Mesendoderm (in vitro differentiated cells): ENCODE measurements at regions not wholly inside any gene's neighbourhood (a gene's known extent, or its start where the extent isn't known, plus 50 kb on each side); places are given as distances from the start of the nearest gene placed in this dataset.

Source experiments
- DNase-seq: peaks from one replicate; pipeline ENCODE4 v3.0.0; 2013
- H2AK5ac ChIP-seq: 2 replicates; pipeline ENCODE4 v1.6.1; 2013; ENCODE audit warnings: low read length, inconsistent platforms
- H2BK120ac ChIP-seq: 2 replicates; pipeline ENCODE4 v1.6.1; 2013; ENCODE audit warnings: low read depth, mild to moderate bottlenecking, low read length, moderate library complexity, mixed read lengths
- H2BK15ac ChIP-seq: replicated peaks from 2 replicates; pipeline ENCODE4 v1.6.1; 2013; ENCODE audit warnings: low read depth, mild to moderate bottlenecking, moderate library complexity
- H2BK5ac ChIP-seq: 2 replicates; pipeline ENCODE4 v1.6.1; 2013; ENCODE audit warnings: low read length, inconsistent platforms
- H3K18ac ChIP-seq: 2 replicates; pipeline ENCODE4 v1.6.1; 2013; ENCODE audit warnings: mild to moderate bottlenecking, low read length, mixed read lengths
- H3K23ac ChIP-seq: one replicate; pipeline ENCODE4 v1.6.1; 2013; ENCODE audit warnings: low read length
- H3K27ac ChIP-seq: 2 replicates; pipeline ENCODE4 v1.5.1; 2013; ENCODE audit warnings: low read depth, mild to moderate bottlenecking, inconsistent platforms, low read length, moderate library complexity
- H3K27me3 ChIP-seq: 2 replicates; pipeline ENCODE4 v1.6.1; 2013; ENCODE audit warnings: low read length, control low read depth, mild to moderate bottlenecking, inconsistent platforms; ENCODE audit not compliant: insufficient read depth, poor library complexity
- H3K36me3 ChIP-seq: 2 replicates; pipeline ENCODE4 v1.6.1; 2013; ENCODE audit warnings: low read length, inconsistent platforms; ENCODE audit not compliant: control insufficient read depth, insufficient read depth
- H3K4ac ChIP-seq: one replicate; pipeline ENCODE4 v1.6.1; 2013; ENCODE audit warnings: low read depth, mild to moderate bottlenecking, low read length, moderate library complexity
- H3K4me1 ChIP-seq: 2 replicates; pipeline ENCODE4 v1.6.1; 2013; ENCODE audit warnings: low read depth, low read length, inconsistent platforms; ENCODE audit not compliant: control insufficient read depth
- H3K4me2 ChIP-seq: 2 replicates; pipeline ENCODE4 v1.6.1; 2013; ENCODE audit warnings: low read length
- H3K4me3 ChIP-seq: 2 replicates; pipeline ENCODE4 v1.5.1; 2013; ENCODE audit warnings: mild to moderate bottlenecking, low read length
- H3K56ac ChIP-seq: one replicate; pipeline ENCODE4 v1.6.1; 2013; ENCODE audit warnings: low read length
- H3K79me1 ChIP-seq: 2 replicates; pipeline ENCODE4 v1.6.1; 2013; ENCODE audit warnings: low read length, inconsistent platforms
- H3K79me2 ChIP-seq: 2 replicates; pipeline ENCODE4 v1.6.1; 2013; ENCODE audit warnings: mild to moderate bottlenecking, low read length; ENCODE audit not compliant: control insufficient read depth, insufficient read depth
- H3K9ac ChIP-seq: 2 replicates; pipeline ENCODE4 v1.6.1; 2013; ENCODE audit warnings: low read length, inconsistent platforms
- H4K5ac ChIP-seq: one replicate; pipeline ENCODE4 v1.6.1; 2013; ENCODE audit warnings: low read length
- H4K8ac ChIP-seq: one replicate; pipeline ENCODE4 v1.6.1; 2013; ENCODE audit warnings: low read depth, mild to moderate bottlenecking, control low read depth, low read length, moderate library complexity
- WGBS: extraction: QIAGEN DNeasy Blood & Tissue Kit; methylation state at CpG from one replicate; pipeline ENCODE4 v1.1.7; 2013; ENCODE audit warnings: low lambda C conversion rate, missing lambda C conversion rate; ENCODE audit not compliant: insufficient coverage; ENCODE audit errors: extremely low coverage; 5-methylcytosine and 5-hydroxymethylcytosine counted together

DNA sequence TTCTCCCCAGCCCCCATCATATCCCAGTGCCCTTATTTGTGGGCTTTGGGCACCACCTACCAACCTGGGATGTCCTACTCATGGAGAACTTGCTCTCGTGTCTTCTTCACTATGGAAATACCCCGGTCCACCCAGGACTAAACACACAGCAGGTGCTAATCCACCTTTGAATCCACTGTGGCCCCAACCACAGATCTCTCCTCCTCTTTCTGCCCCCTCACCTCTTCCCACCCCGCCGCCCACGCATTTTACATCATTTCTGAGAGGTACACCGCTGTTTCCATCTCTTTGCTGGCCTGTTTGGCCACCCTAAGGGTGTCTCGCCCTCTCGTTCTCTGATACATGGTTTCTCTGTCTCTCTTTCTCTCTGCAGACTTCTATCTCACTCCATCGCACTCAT is 82.5 kb upstream of the CTNNBL1 start:
- Histone ChIP-seq H3K9ac (no peak overlapping the region), H3K4me2 (no peak overlapping the region), H3K23ac (no peak overlapping the region), H2AK5ac (no peak overlapping the region), H3K27ac (no peak overlapping the region), H3K56ac (no peak overlapping the region), H3K4ac (no peak overlapping the region), H3K18ac (no peak overlapping the region), H3K79me1 (no peaks in the 10 kb centered on the region), H3K36me3 (no peaks in the 10 kb centered on the region), H3K4me1 (no peaks in the 10 kb centered on the region), H2BK15ac (no peak overlapping the region), H4K8ac (no peak overlapping the region), H4K5ac (no peak overlapping the region), H3K79me2 (no peaks in the 10 kb centered on the region), H3K27me3 (no peaks in the 10 kb centered on the region), H3K4me3 (no peak overlapping the region), H2BK120ac (no peak overlapping the region), H2BK5ac (no peak overlapping the region)
- no peak for DNase-seq
- no CpG with 5 or more reads among the region's 9 CpGs for whole genome bisulfite sequencing

- Histone ChIP-seq H2BK120ac (no peak overlapping the region), H3K4me3 (no peak overlapping the region), H3K4ac (no peak overlapping the region), H2AK5ac (no peak overlapping the region), H3K27me3 (no peaks in the 10 kb centered on the region), H3K4me2 (no peak overlapping the region), H2BK5ac (no peak overlapping the region), H3K56ac (no peak overlapping the region), H3K18ac (no peak overlapping the region), H3K23ac (no peak overlapping the region), H3K36me3 (no peaks in the 10 kb centered on the region), H3K79me1 (no peaks in the 10 kb centered on the region), H2BK15ac (no peak overlapping the region), H3K79me2 (no peaks in the 10 kb centered on the region), H4K5ac (no peak overlapping the region), H3K4me1 (no peaks in the 10 kb centered on the region), H4K8ac (no peak overlapping the region), H3K27ac (no peak overlapping the region), H3K9ac (no peak overlapping the region)
- WGBS, result no CpG with 5 or more reads among the region's 14 CpGs
- no peak for DNase-seq
These were observed 82.6 kb upstream of the BLCAP start for GRCh38 chr20:37610203-37610798.

DNA sequence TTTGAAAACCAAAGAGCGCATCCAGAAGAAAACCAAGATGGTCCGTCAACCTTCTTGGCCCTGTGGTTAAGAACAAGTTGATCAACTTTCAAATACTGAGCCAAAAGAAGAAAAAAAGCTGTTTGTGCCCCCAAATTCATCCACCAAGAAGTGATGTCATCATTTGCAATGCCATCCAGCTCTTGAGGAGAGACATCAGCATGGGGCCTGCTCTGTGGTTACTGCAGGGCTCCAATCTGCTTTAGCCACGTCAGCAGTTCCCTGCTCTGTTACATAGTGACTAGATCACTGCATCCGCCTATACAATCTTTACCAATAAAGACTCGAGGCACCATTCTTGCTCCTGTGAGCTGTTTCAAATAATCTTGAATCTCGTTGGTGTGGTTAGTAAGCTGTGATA is 75.0 kb upstream of the BLCAP start:
- Histone ChIP-seq H2AK5ac (no peak overlapping the region), H4K8ac (no peak overlapping the region), H3K36me3 (no peaks in the 10 kb centered on the region), H4K5ac (no peak overlapping the region), H3K4ac (no peak overlapping the region), H2BK120ac (no peak overlapping the region), H3K4me2 (no peak overlapping the region), H2BK15ac (no peak overlapping the region), H3K9ac (no peak overlapping the region), H3K4me3 (no peak overlapping the region), H3K79me1 (no peaks in the 10 kb centered on the region), H3K27me3 (no peaks in the 10 kb centered on the region), H3K4me1 (no peaks in the 10 kb centered on the region), H3K79me2 (no peaks in the 10 kb centered on the region), H3K23ac (no peak overlapping the region), H3K56ac (no peak overlapping the region), H2BK5ac (no peak overlapping the region), H3K18ac (no peak overlapping the region), H3K27ac (no peak overlapping the region)
- WGBS, result no CpG with 5 or more reads among the region's 6 CpGs
- no peak for DNase-seq

GRCh38 chr20:37600486-37600885 is 72.8 kb upstream of the BLCAP start:
- H3K79me2 ChIP-seq, result no peaks in the 10 kb centered on the region
- no peak overlapping the region for H2BK15ac ChIP-seq
- no peaks in the 10 kb centered on the region for H3K27me3 ChIP-seq
- no peak overlapping the region for H3K18ac ChIP-seq
- no peak overlapping the region for H3K23ac ChIP-seq
- no peak overlapping the region for H3K4me2 ChIP-seq
- H3K9ac ChIP-seq, result no peak overlapping the region
- no peaks in the 10 kb centered on the region for H3K4me1 ChIP-seq
- H4K8ac ChIP-seq, result no peak overlapping the region
- no peak overlapping the region for H2BK120ac ChIP-seq
- WGBS, result no CpG with 5 or more reads among the region's 3 CpGs
- H2BK5ac ChIP-seq, result no peak overlapping the region
- no peaks in the 10 kb centered on the region for H3K79me1 ChIP-seq
- no peak for DNase-seq
- no peak overlapping the region for H4K5ac ChIP-seq
- H3K4me3 ChIP-seq, result no peak overlapping the region
- no peaks in the 10 kb centered on the region for H3K36me3 ChIP-seq
- no peak overlapping the region for H3K4ac ChIP-seq
- H2AK5ac ChIP-seq, result no peak overlapping the region
- H3K27ac ChIP-seq, result no peak overlapping the region
- no peak overlapping the region for H3K56ac ChIP-seq

- no peak overlapping the region for H3K4me2 ChIP-seq
- no peak overlapping the region for H3K23ac ChIP-seq
- no peak overlapping the region for H3K4ac ChIP-seq
- no peak overlapping the region for H2BK15ac ChIP-seq
- no peak overlapping the region for H2BK120ac ChIP-seq
- no peak overlapping the region for H3K18ac ChIP-seq
- H3K27ac ChIP-seq, result no peak overlapping the region
- H4K8ac ChIP-seq, result no peak overlapping the region
- H3K36me3 ChIP-seq, result no peaks in the 10 kb centered on the region
- H3K27me3 ChIP-seq, result no peaks in the 10 kb centered on the region
- H2AK5ac ChIP-seq, result no peak overlapping the region
- H3K9ac ChIP-seq, result no peak overlapping the region
- no peaks in the 10 kb centered on the region for H3K79me2 ChIP-seq
- no peak overlapping the region for H2BK5ac ChIP-seq
- H3K79me1 ChIP-seq, result no peaks in the 10 kb centered on the region
- no peak overlapping the region for H3K4me3 ChIP-seq
- no peak overlapping the region for H4K5ac ChIP-seq
- WGBS, result no CpG with 5 or more reads among the region's 10 CpGs
- H3K56ac ChIP-seq, result no peak overlapping the region
- no peak for DNase-seq
- H3K4me1 ChIP-seq, result no peaks in the 10 kb centered on the region
These were observed 71.1 kb upstream of the BLCAP start for GRCh38 chr20:37598575-37599342.
